GM18511 (cell line): ENCODE measurements at regions not wholly inside any gene's neighbourhood (a gene's known extent, or its start where the extent isn't known, plus 50 kb on each side); places are given as distances from the start of the nearest gene placed in this dataset.
"Not testable (repeated sequence)": the region's sequence is repeated elsewhere in the genome, so short reads cannot be mapped to it uniquely, and the experiment has no call there.

Experiments
- ATAC-seq: cut with Tn5 transposase; IDR thresholded peaks from one replicate; pipeline ENCODE4 v1.9.1; 2021; ENCODE audit warnings: mild to moderate bottlenecking, moderate library complexity; ENCODE audit not compliant: unreplicated experiment

GRCh38 chr1:30660241-30660640 lies 63.1 kb downstream of the MATN1 start:
- no peak for ATAC-seq

- no peak for ATAC-seq
Observed at GRCh38 chr1:30659702-30660101, 63.7 kb downstream of the MATN1 start.

- ATAC-seq, result not testable (repeated sequence)
Observed at GRCh38 chr1:30658375-30658774, 65.0 kb downstream of the MATN1 start.

GRCh38 chr1:30658014-30658336 lies 65.4 kb downstream of the MATN1 start:
- no peak for ATAC-seq

- ATAC-seq, result no peak
Observed at GRCh38 chr1:30657131-30658013, 66.0 kb downstream of the MATN1 start.

GRCh38 chr1:30656171-30656940 lies 67.0 kb downstream of the MATN1 start:
- ATAC-seq, result no peak

- no peak for ATAC-seq
Observed at GRCh38 chr1:30655672-30656071, 67.7 kb downstream of the MATN1 start.

GRCh38 chr1:30654188-30654587 lies 69.2 kb downstream of the MATN1 start:
- no peak for ATAC-seq

GRCh38 chr1:30652152-30652841 lies 71.1 kb downstream of the MATN1 start:
- ATAC-seq, result no peak

- not testable (repeated sequence) for ATAC-seq
Observed at GRCh38 chr1:30651395-30651794, 72.0 kb downstream of the MATN1 start.

- ATAC-seq, result no peak
Observed at GRCh38 chr1:30650968-30651320, 72.4 kb downstream of the MATN1 start.

GRCh38 chr1:30650038-30650967 lies 73.1 kb downstream of the MATN1 start:
- ATAC-seq, result no peak

GRCh38 chr1:30649321-30649991 lies 73.9 kb downstream of the MATN1 start:
- ATAC-seq, result no peak

- ATAC-seq, result no peak
Observed at GRCh38 chr1:30648408-30649000, 74.9 kb downstream of the MATN1 start.

GRCh38 chr1:30645807-30646206 lies 77.6 kb downstream of the MATN1 start:
- ATAC-seq, result no peak

- ATAC-seq, result no peak
Observed at GRCh38 chr1:30642391-30643120, 80.8 kb downstream of the MATN1 start.

GRCh38 chr1:30641572-30642353 lies 81.6 kb downstream of the MATN1 start:
- ATAC-seq, result no peak

- ATAC-seq, result no peak
Observed at GRCh38 chr1:30639881-30640452, 83.4 kb downstream of the MATN1 start.
